ENCODE measurements at regions not wholly inside any gene's neighbourhood (a gene's known extent, or its start where the extent isn't known, plus 50 kb on each side); places are given as distances from the start of the nearest gene placed in this dataset.

DNA sequence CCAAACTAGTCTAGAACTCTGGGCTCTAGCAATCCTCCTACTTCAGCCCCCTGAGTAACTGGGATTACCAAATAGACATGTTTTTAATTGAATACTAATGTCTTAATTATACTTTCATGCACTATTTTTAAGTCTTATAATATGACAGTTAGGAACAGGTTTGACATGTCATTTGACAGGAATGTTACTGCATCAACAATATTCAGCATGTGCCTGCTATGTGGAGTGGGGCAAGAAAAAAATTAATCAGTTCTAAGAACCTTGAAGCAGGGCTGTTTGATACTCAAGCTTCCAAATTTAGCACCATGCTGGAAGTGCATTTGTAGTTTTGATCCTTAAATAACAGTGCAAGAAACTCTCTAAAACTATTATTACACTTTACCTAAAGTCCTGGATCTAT is 265.3 kb downstream of the MZT1 start:
- Histone ChIP-seq H3K27ac (no peak overlapping the region), H3K4me1 (ENCODE audit: insufficient read depth) (peaks cover 3% of the 10 kb centered on the region)

DNA sequence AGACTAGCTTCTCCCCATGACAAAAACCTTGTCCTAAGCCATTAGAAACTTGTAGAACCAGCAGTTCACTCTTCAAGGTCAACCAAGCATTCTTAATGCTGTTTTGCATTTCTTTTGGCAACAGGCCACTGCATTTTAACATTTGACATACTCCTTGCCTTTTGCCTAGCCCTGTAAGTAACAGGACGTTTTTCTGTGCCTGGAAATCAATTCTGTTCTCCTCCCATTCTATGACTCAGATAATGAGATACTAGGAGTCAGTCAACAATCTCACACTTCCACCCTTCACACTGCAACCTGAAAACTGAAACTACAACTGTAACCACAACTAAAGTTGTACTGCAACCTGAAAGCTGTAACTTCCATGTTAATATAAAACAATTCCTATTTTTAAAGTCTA is 268.7 kb downstream of the MZT1 start:
- Histone ChIP-seq H3K4me1 (ENCODE audit: insufficient read depth) (peaks cover 3% of the 10 kb centered on the region), H3K9me3 (no peaks in the 10 kb centered on the region), H3K27me3 (no peaks in the 10 kb centered on the region), H3K4me3 (no peak overlapping the region), H3K27ac (no peak overlapping the region), H3K36me3 (no peaks in the 10 kb centered on the region)
- TF ChIP-seq POLR2A (IDR thresholded peaks at IDR 0.05) (no peak), EP300 (IDR thresholded peaks at IDR 0.05) (no peak)
- TF ChIP-seq, protein P1, sequence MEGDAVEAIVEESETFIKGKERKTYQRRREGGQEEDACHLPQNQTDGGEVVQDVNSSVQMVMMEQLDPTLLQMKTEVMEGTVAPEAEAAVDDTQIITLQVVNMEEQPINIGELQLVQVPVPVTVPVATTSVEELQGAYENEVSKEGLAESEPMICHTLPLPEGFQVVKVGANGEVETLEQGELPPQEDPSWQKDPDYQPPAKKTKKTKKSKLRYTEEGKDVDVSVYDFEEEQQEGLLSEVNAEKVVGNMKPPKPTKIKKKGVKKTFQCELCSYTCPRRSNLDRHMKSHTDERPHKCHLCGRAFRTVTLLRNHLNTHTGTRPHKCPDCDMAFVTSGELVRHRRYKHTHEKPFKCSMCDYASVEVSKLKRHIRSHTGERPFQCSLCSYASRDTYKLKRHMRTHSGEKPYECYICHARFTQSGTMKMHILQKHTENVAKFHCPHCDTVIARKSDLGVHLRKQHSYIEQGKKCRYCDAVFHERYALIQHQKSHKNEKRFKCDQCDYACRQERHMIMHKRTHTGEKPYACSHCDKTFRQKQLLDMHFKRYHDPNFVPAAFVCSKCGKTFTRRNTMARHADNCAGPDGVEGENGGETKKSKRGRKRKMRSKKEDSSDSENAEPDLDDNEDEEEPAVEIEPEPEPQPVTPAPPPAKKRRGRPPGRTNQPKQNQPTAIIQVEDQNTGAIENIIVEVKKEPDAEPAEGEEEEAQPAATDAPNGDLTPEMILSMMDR (IDR thresholded peaks at IDR 0.05): no peak
- intact Hi-C loops (cut with DNase I): no loop called here
- DNase-seq: no peak
- WGBS, 3 donors: 0 to 1% (median 0%) methylated on average over 1 of the region's 1 CpG

More for the DNA sequence above, 265.3 kb downstream of the MZT1 start:
- no peak overlapping the region for H3K4me3 ChIP-seq
- intact Hi-C loops (cut with DNase I): no loop called here
- H3K9me3 ChIP-seq: no peaks in the 10 kb centered on the region
- H3K27me3 ChIP-seq: no peaks in the 10 kb centered on the region
- no peak for TF ChIP-seq EP300 (IDR thresholded peaks at IDR 0.05)
- TF ChIP-seq, protein P1 (IDR thresholded peaks at IDR 0.05): no peak
- TF ChIP-seq POLR2A (IDR thresholded peaks at IDR 0.05): no peak
- no peaks in the 10 kb centered on the region for H3K36me3 ChIP-seq
- DNase-seq: no peak

DNA sequence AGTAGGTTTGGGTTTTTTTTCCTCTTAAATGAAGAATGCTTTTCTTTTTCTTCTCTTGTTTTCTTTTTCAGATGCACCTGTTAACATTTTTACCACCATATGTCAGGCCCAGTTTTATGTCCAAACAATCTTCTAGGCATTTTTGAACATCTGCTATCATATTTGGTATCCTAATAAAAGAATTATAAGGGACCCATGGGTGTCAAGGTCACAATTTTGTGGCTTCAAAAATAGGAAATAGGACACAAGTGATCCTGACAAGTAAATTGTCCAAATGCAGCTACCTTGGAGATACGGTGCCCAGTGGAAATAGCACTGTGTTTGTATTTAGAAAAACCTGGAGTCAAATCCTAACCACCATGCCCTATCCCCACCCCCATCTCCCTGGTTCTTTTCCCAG is 270.3 kb downstream of the MZT1 start:
- 76 to 93% (median 80%) methylated on average over 1 of the region's 1 CpG for WGBS, 3 donors
- Histone ChIP-seq H3K4me1 (ENCODE audit: insufficient read depth) (peaks cover 3% of the 10 kb centered on the region), H3K4me3 (no peak overlapping the region), H3K27me3 (no peaks in the 10 kb centered on the region), H3K9me3 (no peaks in the 10 kb centered on the region), H3K36me3 (no peaks in the 10 kb centered on the region), H3K27ac (no peak overlapping the region)
- intact Hi-C loops (cut with DNase I): no loop called here
- TF ChIP-seq, protein P1 (IDR thresholded peaks at IDR 0.05): no peak
- no peak for DNase-seq

DNA sequence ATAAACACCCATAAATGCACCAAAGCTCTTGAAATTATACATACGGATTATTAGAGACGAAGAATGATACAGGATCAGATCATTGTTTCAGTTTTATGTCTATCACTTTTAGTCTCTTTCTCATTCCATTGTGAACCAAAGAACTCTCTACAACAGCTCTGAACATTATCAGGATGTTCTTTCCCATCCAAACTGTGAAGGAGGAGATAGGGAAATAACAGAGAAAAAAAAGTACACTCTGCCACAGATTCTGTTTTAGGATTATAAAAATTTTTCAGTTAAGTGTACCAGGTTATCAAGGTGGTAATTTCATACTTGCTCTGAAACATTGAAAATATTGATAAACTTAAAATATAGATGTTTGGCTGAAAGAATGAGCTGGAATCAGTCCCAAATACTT is 270.9 kb downstream of the MZT1 start:
- DNase-seq: no peak
- no peaks in the 10 kb centered on the region for H3K9me3 ChIP-seq
- 54 to 63% (median 58%) methylated on average over 2 of the region's 2 CpGs for WGBS, 3 donors

More for the DNA sequence above, 270.9 kb downstream of the MZT1 start:
- no peak overlapping the region for H3K27ac ChIP-seq
- intact Hi-C loops (cut with DNase I): no loop called here
- H3K4me1 ChIP-seq (ENCODE audit: insufficient read depth): peaks cover 3% of the 10 kb centered on the region
- no peaks in the 10 kb centered on the region for H3K36me3 ChIP-seq
- no peak overlapping the region for H3K4me3 ChIP-seq
- TF ChIP-seq POLR2A (IDR thresholded peaks at IDR 0.05) (no peak), EP300 (IDR thresholded peaks at IDR 0.05) (no peak)
- TF ChIP-seq, protein P1 (IDR thresholded peaks at IDR 0.05): no peak
- no peaks in the 10 kb centered on the region for H3K27me3 ChIP-seq

All from ovary (tissue), 7 donors.